HepG2 (cell line): ENCODE measurements at regions not wholly inside any gene's neighbourhood (a gene's known extent, or its start where the extent isn't known, plus 50 kb on each side); places are given as distances from the start of the nearest gene placed in this dataset.

ENCODE experiments used
- ATAC-seq: fragments of 200-7000 bp; cut with Tn5 transposase; 3 replicates; pipeline ENCODE4 v1.9.1; 2020; ENCODE audit warnings: mild to moderate bottlenecking, moderate library complexity
- BruUV-seq: library from RNA; stranded (reverse); fragments of 400-500 nt; replicated peaks from 2 replicates; lab custom pipeline; 2021; lab: Mats Ljungman, UMichigan
- CTCF ChIA-PET: fragments of 300-600 bp; formaldehyde crosslinking; extraction: SDS; loops from one replicate; lab custom pipeline; 2021; ENCODE audit warnings: low total read pairs, inconsistent platforms, low intra/inter-chr PET ratio; lab: Yijun Ruan, JAX
- POLR2A ChIA-PET: fragments of 350-600 bp; sonication (Branson Sonifier 250); formaldehyde crosslinking; loops from one replicate; lab custom pipeline; 2020; ENCODE audit warnings: antibody characterized with exemption, inconsistent platforms; lab: Yijun Ruan, JAX
- DNase-seq: peaks from one replicate; pipeline ENCODE4 v3.0.0-alpha.2; 2015; ENCODE audit warnings: low spot score
- FAIRE-seq: peaks from 3 replicates; lab custom pipeline; 2011; peaks lifted over from hg19 to GRCh38; lab: Jason Lieb, UNC
- H2AFZ ChIP-seq: one replicate; pipeline ENCODE4 v1.6.1; 2011; ENCODE audit warnings: low read length, inconsistent platforms
- H3K27ac ChIP-seq: fragments of 300-600 bp; 3 replicates; pipeline ENCODE4 v1.8.0; 2011; ENCODE audit warnings: mixed run types, mild to moderate bottlenecking, mixed read lengths, low read length, inconsistent platforms; ENCODE audit not compliant: insufficient read depth; ENCODE audit errors: extremely low read length
- H3K27me3 ChIP-seq, 2 experiments: fragments of 200-600 bp in 1 of 2; 2 replicates in 1 of 2; 3 replicates in 1 of 2; pipeline versions ENCODE4 v1.6.0 to v1.8.0; 2011; ENCODE audit warnings: low read length in 2 of 2, mild to moderate bottlenecking in 2 of 2, moderate library complexity in 2 of 2, inconsistent platforms in 1 of 2; ENCODE audit not compliant: insufficient read depth in 2 of 2, control insufficient read depth in 1 of 2
- H3K36me3 ChIP-seq, 2 experiments: fragments of 200-600 bp in 1 of 2; replicated peaks in 1 of 2; 2 replicates in 1 of 2; 3 replicates in 1 of 2; pipeline versions ENCODE4 v1.5.1 to v1.8.0; 2011; ENCODE audit warnings: low read length in 2 of 2, inconsistent platforms in 1 of 2; ENCODE audit not compliant: insufficient read depth in 2 of 2, control insufficient read depth in 1 of 2
- H3K4me1 ChIP-seq: 2 replicates; pipeline ENCODE4 v1.5.1; 2012; ENCODE audit warnings: low read length, inconsistent platforms; ENCODE audit not compliant: insufficient read depth
- H3K4me2 ChIP-seq: 2 replicates; pipeline ENCODE4 v1.6.0; 2011; ENCODE audit warnings: low read depth, low read length, inconsistent platforms
- H3K4me3 ChIP-seq, 3 experiments: fragments of 200-600 bp in 1 of 3; sonication (generic), shearing (Covaris generic) in 1 of 3; replicated peaks in 1 of 3; 2 replicates each; pipeline ENCODE4 v1.5.1; 2011 to 2016; ENCODE audit warnings: low read length in 3 of 3, inconsistent platforms in 2 of 3, low read depth in 2 of 3, mild to moderate bottlenecking in 2 of 3, control low read depth in 1 of 3, mixed read lengths in 1 of 3; ENCODE audit not compliant: insufficient read depth in 1 of 3
- H3K79me2 ChIP-seq: one replicate; pipeline ENCODE4 v1.6.1; 2011; ENCODE audit warnings: low read length, inconsistent platforms; ENCODE audit not compliant: insufficient read depth
- H3K9ac ChIP-seq: 2 replicates; pipeline ENCODE4 v1.6.0; 2011; ENCODE audit warnings: mild to moderate bottlenecking, low read depth, low read length, inconsistent platforms; ENCODE audit not compliant: insufficient read depth
- H3K9me3 ChIP-seq: 2 replicates; pipeline ENCODE4 v1.5.1; 2012; ENCODE audit warnings: mild to moderate bottlenecking, low read length
- H4K20me1 ChIP-seq: 2 replicates; pipeline ENCODE4 v1.6.0; 2011; ENCODE audit warnings: inconsistent platforms, mild to moderate bottlenecking, low read length, moderate library complexity; ENCODE audit not compliant: insufficient read depth
- DBP ChIP-seq: sonication (generic); formaldehyde crosslinking; IDR thresholded peaks from 2 replicates; pipeline ENCODE4 v1.4.0; 2020; ENCODE audit warnings: missing genetic modification reagents; ENCODE audit errors: not compliant biosample characterization
- ELF4 ChIP-seq: sonication (generic); formaldehyde crosslinking; IDR thresholded peaks from 2 replicates; pipeline ENCODE4 v1.5.0; 2020; ENCODE audit warnings: missing genetic modification reagents, mild to moderate bottlenecking, moderate library complexity, borderline replicate concordance
- FOSL1 ChIP-seq: sonication (generic); formaldehyde crosslinking; IDR thresholded peaks from 2 replicates; pipeline ENCODE4 v1.9.0; 2021; ENCODE audit warnings: missing genetic modification reagents, borderline replicate concordance
- FOXA3 ChIP-seq: IDR thresholded peaks from 2 replicates; pipeline ENCODE4 v1.6.1; 2016; ENCODE audit warnings: missing genetic modification reagents, missing compliant biosample characterization
- MAFF ChIP-seq: IDR thresholded peaks from 2 replicates; pipeline ENCODE4 v1.6.1; 2011; ENCODE audit warnings: low read depth, low read length, improper control_type of control experiment
- MAFK ChIP-seq, 2 experiments: IDR thresholded peaks in 1 of 2; conservative IDR thresholded peaks in 1 of 2; 2 replicates each; pipeline ENCODE4 v1.6.1; 2011; ENCODE audit warnings: improper control_type of control experiment in 2 of 2, low read length in 2 of 2
- MXI1 ChIP-seq: IDR thresholded peaks from 3 replicates; pipeline ENCODE4 v1.6.1; 2012; ENCODE audit warnings: low read depth, low read length, inconsistent platforms, borderline replicate concordance
- PATZ1 ChIP-seq: sonication (generic); formaldehyde crosslinking; IDR thresholded peaks from 2 replicates; pipeline ENCODE4 v1.4.0; 2020; ENCODE audit warnings: missing genetic modification reagents
- PRPF4 ChIP-seq: fragments of 200-400 bp; formaldehyde crosslinking; IDR thresholded peaks from 2 replicates; pipeline ENCODE4 v1.6.1; 2016; ENCODE audit warnings: low read length, low read depth; ENCODE audit not compliant: poor library complexity, severe bottlenecking
- SRSF4 ChIP-seq: fragments of 200-400 bp; formaldehyde crosslinking; IDR thresholded peaks from one replicate; pipeline ENCODE4 v1.6.1; 2018; ENCODE audit warnings: mild to moderate bottlenecking, low read depth, low read length, moderate library complexity; ENCODE audit not compliant: poor library complexity, severe bottlenecking
- ZNF446 ChIP-seq: sonication (generic); formaldehyde crosslinking; IDR thresholded peaks from 2 replicates; pipeline ENCODE4 v1.5.0; 2020; ENCODE audit warnings: mild to moderate bottlenecking, missing genetic modification reagents
- ZNF83 ChIP-seq: sonication (generic); formaldehyde crosslinking; IDR thresholded peaks from 2 replicates; pipeline ENCODE4 v1.4.0; 2020; ENCODE audit warnings: missing genetic modification reagents, mild to moderate bottlenecking, borderline replicate concordance
- WGBS: methylation state at CpG from one replicate; pipeline ENCODE4 v1.1.6; 2017; ENCODE audit warnings: low lambda C conversion rate; 5-methylcytosine and 5-hydroxymethylcytosine counted together
- in situ Hi-C: cut with HindIII; loops from 2 replicates; pipeline ENCODE4 v1.10.0; 2017; ENCODE audit warnings: low pct_unique_long_range_greater_than_20kb; ENCODE audit not compliant: extremely low pct_ligation_motif_present
- intact Hi-C: fragments of 100-400 bp; cut with micrococcal nuclease; formaldehyde crosslinking; loops from one replicate; pipeline ENCODE4 v1.10.0; 2022; ENCODE audit not compliant: unreplicated experiment
- TF ChIP-seq, protein P1 (sequence below): sonication (generic); formaldehyde crosslinking; IDR thresholded peaks from 2 replicates; pipeline ENCODE4 v1.4.0; 2020; ENCODE audit warnings: mild to moderate bottlenecking, missing genetic modification reagents
- TF ChIP-seq, protein P2 (sequence below): sonication (generic); formaldehyde crosslinking; conservative IDR thresholded peaks from 2 replicates; pipeline ENCODE4 v1.4.0; 2020; ENCODE audit warnings: missing genetic modification reagents

GRCh38 chr6:134816780-134817179 lies 133.1 kb downstream of the ALDH8A1 start (continued):
- TF ChIP-seq, protein P1, sequence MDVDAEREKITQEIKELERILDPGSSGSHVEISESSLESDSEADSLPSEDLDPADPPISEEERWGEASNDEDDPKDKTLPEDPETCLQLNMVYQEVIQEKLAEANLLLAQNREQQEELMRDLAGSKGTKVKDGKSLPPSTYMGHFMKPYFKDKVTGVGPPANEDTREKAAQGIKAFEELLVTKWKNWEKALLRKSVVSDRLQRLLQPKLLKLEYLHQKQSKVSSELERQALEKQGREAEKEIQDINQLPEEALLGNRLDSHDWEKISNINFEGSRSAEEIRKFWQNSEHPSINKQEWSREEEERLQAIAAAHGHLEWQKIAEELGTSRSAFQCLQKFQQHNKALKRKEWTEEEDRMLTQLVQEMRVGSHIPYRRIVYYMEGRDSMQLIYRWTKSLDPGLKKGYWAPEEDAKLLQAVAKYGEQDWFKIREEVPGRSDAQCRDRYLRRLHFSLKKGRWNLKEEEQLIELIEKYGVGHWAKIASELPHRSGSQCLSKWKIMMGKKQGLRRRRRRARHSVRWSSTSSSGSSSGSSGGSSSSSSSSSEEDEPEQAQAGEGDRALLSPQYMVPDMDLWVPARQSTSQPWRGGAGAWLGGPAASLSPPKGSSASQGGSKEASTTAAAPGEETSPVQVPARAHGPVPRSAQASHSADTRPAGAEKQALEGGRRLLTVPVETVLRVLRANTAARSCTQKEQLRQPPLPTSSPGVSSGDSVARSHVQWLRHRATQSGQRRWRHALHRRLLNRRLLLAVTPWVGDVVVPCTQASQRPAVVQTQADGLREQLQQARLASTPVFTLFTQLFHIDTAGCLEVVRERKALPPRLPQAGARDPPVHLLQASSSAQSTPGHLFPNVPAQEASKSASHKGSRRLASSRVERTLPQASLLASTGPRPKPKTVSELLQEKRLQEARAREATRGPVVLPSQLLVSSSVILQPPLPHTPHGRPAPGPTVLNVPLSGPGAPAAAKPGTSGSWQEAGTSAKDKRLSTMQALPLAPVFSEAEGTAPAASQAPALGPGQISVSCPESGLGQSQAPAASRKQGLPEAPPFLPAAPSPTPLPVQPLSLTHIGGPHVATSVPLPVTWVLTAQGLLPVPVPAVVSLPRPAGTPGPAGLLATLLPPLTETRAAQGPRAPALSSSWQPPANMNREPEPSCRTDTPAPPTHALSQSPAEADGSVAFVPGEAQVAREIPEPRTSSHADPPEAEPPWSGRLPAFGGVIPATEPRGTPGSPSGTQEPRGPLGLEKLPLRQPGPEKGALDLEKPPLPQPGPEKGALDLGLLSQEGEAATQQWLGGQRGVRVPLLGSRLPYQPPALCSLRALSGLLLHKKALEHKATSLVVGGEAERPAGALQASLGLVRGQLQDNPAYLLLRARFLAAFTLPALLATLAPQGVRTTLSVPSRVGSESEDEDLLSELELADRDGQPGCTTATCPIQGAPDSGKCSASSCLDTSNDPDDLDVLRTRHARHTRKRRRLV (CRISPR knock-in tag): no peak

GRCh38 chr6:134816300-134816699 lies 133.6 kb downstream of the ALDH8A1 start:
- POLR2A ChIA-PET: no interaction called here
- intact Hi-C loops: no loop called here
- FAIRE-seq: no peak
- TF ChIP-seq SRSF4: no peak
- TF ChIP-seq MAFF: peak; percentile 50; the same call in 1 of the 2 replicates
- no peak for TF ChIP-seq MXI1
- no peak for TF ChIP-seq ZNF446
- TF ChIP-seq ZNF83 (CRISPR knock-in tag): no peak
- TF ChIP-seq ELF4 (CRISPR knock-in tag): no peak
- TF ChIP-seq, protein P2, sequence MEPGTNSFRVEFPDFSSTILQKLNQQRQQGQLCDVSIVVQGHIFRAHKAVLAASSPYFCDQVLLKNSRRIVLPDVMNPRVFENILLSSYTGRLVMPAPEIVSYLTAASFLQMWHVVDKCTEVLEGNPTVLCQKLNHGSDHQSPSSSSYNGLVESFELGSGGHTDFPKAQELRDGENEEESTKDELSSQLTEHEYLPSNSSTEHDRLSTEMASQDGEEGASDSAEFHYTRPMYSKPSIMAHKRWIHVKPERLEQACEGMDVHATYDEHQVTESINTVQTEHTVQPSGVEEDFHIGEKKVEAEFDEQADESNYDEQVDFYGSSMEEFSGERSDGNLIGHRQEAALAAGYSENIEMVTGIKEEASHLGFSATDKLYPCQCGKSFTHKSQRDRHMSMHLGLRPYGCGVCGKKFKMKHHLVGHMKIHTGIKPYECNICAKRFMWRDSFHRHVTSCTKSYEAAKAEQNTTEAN (CRISPR knock-in tag): no peak
- peak; percentile 65 to 76 for TF ChIP-seq MAFK (conservative IDR thresholded peaks at IDR 0.05 in 1 of 2, IDR thresholded peaks at IDR 0.05 in 1 of 2; ENCODE audit: low read length in 2 of 2)
- TF ChIP-seq PRPF4: no peak
- no peak for TF ChIP-seq PATZ1 (CRISPR knock-in tag)
- TF ChIP-seq FOXA3 (CRISPR knock-in tag): no peak
- no peak for TF ChIP-seq DBP (CRISPR knock-in tag)
- TF ChIP-seq FOSL1 (CRISPR knock-in tag): no peak

More at GRCh38 chr6:134816300-134816699, 133.6 kb downstream of the ALDH8A1 start:
- in situ Hi-C loops: no loop called here
- Histone ChIP-seq H3K9me3 (no peaks in the 10 kb centered on the region), H2AFZ (no peak overlapping the region), H3K9ac (no peak overlapping the region), H3K4me2 (no peak overlapping the region), H3K27ac (no peak overlapping the region), H3K36me3 (no peaks in the 10 kb centered on the region), H3K79me2 (no peaks in the 10 kb centered on the region), H3K4me1 (no peaks in the 10 kb centered on the region), H3K27me3 (peaks cover 2 to 10% of the 10 kb centered on the region in 2 experiments; a peak in 3 of 5 replicates), H4K20me1 (no peaks in the 10 kb centered on the region), H3K4me3 (no peak overlapping the region)
- 0% methylated on average over 1 of the region's 1 CpG for WGBS
- BruUV-seq: no TSS peak
- CTCF ChIA-PET: no interaction called here
- DNase-seq (no peak), ATAC-seq (no peak)
